Right atrium auricular region (tissue), 2 donors: ENCODE measurements at regions not wholly inside any gene's neighbourhood (a gene's known extent, or its start where the extent isn't known, plus 50 kb on each side); places are given as distances from the start of the nearest gene placed in this dataset.

Experiments
- DNase-seq: peaks from one replicate; pipeline ENCODE4 v3.0.0-alpha.2; 2019; ENCODE audit warnings: low spot score
- H3K27ac ChIP-seq, 2 donors: fragments of 200-600 bp; sonication (generic); 1 replicate in 1 of 2; 2 replicates in 1 of 2; pipeline ENCODE4 v1.5.1; 2016 to 2019
- H3K27me3 ChIP-seq, 2 donors: fragments of 200-600 bp; sonication (generic); one replicate each; pipeline versions ENCODE4 v1.5.1 to v1.6.0; 2017 to 2019
- H3K36me3 ChIP-seq: fragments of 200-600 bp; sonication (generic); one replicate; pipeline ENCODE4 v1.5.1; 2016
- H3K4me1 ChIP-seq, 2 donors: fragments of 200-600 bp; sonication (generic); one replicate each; pipeline versions ENCODE4 v1.5.1 to v1.6.0; 2017 to 2019
- H3K4me3 ChIP-seq, 2 donors: fragments of 200-600 bp; sonication (generic); 1 replicate in 1 of 2; 2 replicates in 1 of 2; pipeline ENCODE4 v1.5.1; 2017 to 2019; ENCODE audit warnings: mild to moderate bottlenecking in 1 of 2, moderate library complexity in 1 of 2
- H3K9me3 ChIP-seq, 2 donors: fragments of 200-600 bp; sonication (generic); one replicate each; pipeline ENCODE4 v1.5.1; 2019
- TF ChIP-seq, protein P1 (sequence below), 2 donors: fragments of 200-600 bp; sonication (generic); IDR thresholded peaks; one replicate each; pipeline ENCODE4 v1.5.1; 2019; ENCODE audit warnings: antibody characterized with exemption in 2 of 2

DNA sequence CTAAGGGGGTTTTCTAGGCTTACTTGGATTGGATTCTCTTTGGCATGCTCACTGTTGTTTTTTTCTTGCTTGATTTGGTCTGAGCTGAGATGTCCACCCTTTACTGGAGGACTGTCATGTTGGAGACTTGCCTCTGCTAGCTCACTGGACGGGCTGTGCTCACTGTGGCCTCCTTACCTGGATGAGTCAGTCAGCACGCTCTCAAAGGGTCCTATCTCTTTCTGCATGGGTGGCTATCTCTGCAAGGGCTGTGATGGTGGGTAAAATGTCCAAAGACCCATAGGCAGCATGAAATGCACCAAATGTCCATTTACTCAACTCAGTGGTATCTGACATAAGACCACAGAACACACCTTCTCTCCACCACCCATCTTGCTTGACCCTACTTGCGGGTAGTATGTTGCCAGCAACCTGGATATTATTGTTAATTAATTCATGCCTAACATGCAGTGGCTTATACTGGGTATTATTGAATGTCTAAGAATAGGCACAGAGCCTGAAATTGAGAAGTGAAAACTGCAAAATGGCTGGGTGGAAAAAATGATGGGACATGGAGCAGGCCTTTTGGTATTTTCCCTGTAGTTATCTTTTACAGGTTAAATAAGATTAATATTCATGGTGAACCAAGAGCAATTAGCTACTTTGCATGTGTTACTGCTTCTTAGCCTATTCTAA, 68.9 kb upstream of the TLE1 start:
- no peaks in the 10 kb centered on the region for H3K36me3 ChIP-seq
- H3K27ac ChIP-seq: no peak overlapping the region
- TF ChIP-seq, protein P1, sequence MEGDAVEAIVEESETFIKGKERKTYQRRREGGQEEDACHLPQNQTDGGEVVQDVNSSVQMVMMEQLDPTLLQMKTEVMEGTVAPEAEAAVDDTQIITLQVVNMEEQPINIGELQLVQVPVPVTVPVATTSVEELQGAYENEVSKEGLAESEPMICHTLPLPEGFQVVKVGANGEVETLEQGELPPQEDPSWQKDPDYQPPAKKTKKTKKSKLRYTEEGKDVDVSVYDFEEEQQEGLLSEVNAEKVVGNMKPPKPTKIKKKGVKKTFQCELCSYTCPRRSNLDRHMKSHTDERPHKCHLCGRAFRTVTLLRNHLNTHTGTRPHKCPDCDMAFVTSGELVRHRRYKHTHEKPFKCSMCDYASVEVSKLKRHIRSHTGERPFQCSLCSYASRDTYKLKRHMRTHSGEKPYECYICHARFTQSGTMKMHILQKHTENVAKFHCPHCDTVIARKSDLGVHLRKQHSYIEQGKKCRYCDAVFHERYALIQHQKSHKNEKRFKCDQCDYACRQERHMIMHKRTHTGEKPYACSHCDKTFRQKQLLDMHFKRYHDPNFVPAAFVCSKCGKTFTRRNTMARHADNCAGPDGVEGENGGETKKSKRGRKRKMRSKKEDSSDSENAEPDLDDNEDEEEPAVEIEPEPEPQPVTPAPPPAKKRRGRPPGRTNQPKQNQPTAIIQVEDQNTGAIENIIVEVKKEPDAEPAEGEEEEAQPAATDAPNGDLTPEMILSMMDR (IDR thresholded peaks at IDR 0.05): no peak
- no peaks in the 10 kb centered on the region for H3K4me1 ChIP-seq
- H3K9me3 ChIP-seq: no peaks in the 10 kb centered on the region
- H3K27me3 ChIP-seq: no peaks in the 10 kb centered on the region
- no peak overlapping the region for H3K4me3 ChIP-seq
- DNase-seq: no peak

GRCh38 chr9:81759680-81760215, 70.4 kb upstream of the TLE1 start:
- H3K27me3 ChIP-seq: no peaks in the 10 kb centered on the region
- no peaks in the 10 kb centered on the region for H3K36me3 ChIP-seq
- no peaks in the 10 kb centered on the region for H3K9me3 ChIP-seq
- H3K4me3 ChIP-seq: no peak overlapping the region
- TF ChIP-seq, protein P1 (IDR thresholded peaks at IDR 0.05): no peak
- no peaks in the 10 kb centered on the region for H3K4me1 ChIP-seq
- H3K27ac ChIP-seq: no peak overlapping the region
- peak; percentile 61 for DNase-seq

DNA sequence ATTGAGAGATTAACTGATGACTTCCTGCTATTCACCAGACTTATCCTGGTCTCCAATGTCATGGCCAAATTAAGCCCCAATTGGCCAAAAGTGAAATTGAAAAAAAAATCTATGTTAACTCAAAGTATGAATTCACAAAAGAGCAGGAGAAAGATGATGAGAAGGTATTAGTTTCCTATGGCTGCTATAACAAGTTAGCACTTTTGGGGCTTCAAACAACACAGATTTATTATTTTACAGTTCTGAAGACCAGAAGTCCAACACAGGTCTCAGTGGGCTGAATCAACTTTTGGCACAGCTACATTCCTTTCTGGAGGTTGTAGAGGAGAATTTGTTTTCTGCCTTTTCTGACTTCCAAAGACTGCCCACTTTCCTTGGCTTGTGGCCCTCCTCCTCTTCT, 78.6 kb upstream of the TLE1 start:
- TF ChIP-seq, protein P1 (IDR thresholded peaks at IDR 0.05): no peak
- Histone ChIP-seq H3K27ac (no peak overlapping the region), H3K4me1 (no peaks in the 10 kb centered on the region), H3K4me3 (no peak overlapping the region), H3K27me3 (no peaks in the 10 kb centered on the region), H3K9me3 (no peaks in the 10 kb centered on the region), H3K36me3 (no peaks in the 10 kb centered on the region)
- no peak for DNase-seq

GRCh38 chr9:81771571-81771970, 82.2 kb upstream of the TLE1 start:
- Histone ChIP-seq H3K27ac (no peak overlapping the region), H3K36me3 (no peaks in the 10 kb centered on the region), H3K4me1 (no peaks in the 10 kb centered on the region), H3K4me3 (no peak overlapping the region), H3K27me3 (no peaks in the 10 kb centered on the region), H3K9me3 (no peaks in the 10 kb centered on the region)
- TF ChIP-seq, protein P1 (IDR thresholded peaks at IDR 0.05): no peak
- DNase-seq: no peak

DNA sequence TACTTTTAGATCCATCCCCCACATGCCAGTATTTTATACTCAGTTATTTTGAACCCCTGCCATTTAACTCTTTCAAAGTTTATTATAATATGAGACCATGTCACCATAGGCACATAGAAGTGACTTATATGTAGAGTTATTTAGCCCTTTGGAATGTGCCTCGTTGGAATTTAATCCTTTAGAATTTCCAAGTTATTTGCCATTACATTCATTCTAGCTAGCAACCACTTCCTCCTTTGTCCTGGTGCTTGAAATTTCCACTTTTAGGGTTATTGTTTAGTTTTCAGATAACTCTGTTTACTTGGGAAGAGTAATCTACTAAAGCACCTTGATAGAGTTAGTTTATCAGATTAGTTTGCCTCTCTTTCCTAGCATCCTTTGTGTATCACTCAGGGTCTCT, 82.8 kb upstream of the TLE1 start:
- no peak for DNase-seq
- H3K27me3 ChIP-seq: no peaks in the 10 kb centered on the region
- H3K4me3 ChIP-seq: no peak overlapping the region
- no peaks in the 10 kb centered on the region for H3K9me3 ChIP-seq
- H3K36me3 ChIP-seq: no peaks in the 10 kb centered on the region
- no peaks in the 10 kb centered on the region for H3K4me1 ChIP-seq
- TF ChIP-seq, protein P1 (IDR thresholded peaks at IDR 0.05): no peak
- no peak overlapping the region for H3K27ac ChIP-seq

GRCh38 chr9:81776390-81776789, 87.0 kb upstream of the TLE1 start:
- no peaks in the 10 kb centered on the region for H3K9me3 ChIP-seq
- no peak overlapping the region for H3K4me3 ChIP-seq
- H3K36me3 ChIP-seq: no peaks in the 10 kb centered on the region
- no peaks in the 10 kb centered on the region for H3K4me1 ChIP-seq
- TF ChIP-seq, protein P1 (IDR thresholded peaks at IDR 0.05): no peak
- DNase-seq: no peak
- H3K27ac ChIP-seq: no peak overlapping the region
- H3K27me3 ChIP-seq: no peaks in the 10 kb centered on the region
